Stimulated activated naive CD4-positive, alpha-beta T cell treated with Interleukin-2 at 50 U/mL for 16 hours (primary cell): ENCODE measurements at regions not wholly inside any gene's neighbourhood (a gene's known extent, or its start where the extent isn't known, plus 50 kb on each side); places are given as distances from the start of the nearest gene placed in this dataset.

Experiments
- DNase-seq: peaks from one replicate; lab custom pipeline; 2025; lab: John Stamatoyannopoulos, UW

DNA sequence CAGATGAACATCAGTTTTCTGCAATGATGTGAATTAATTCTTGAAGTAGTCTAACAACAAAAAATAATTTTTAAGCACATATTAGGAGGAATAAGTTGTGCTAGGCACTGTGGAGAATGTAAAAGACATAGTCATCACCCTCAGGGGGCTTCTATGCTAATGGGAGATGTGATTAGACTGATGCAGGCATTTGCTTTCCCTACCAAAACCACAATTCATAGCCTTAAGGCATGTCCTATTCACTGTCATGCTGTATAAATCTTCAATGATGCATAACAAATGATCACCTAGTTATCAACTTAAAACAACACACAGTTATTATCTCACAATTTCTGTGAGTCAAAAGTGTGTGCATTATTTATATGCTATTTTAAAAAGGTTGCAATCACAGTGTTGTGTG is 422.6 kb downstream of the MAN2A1 start:
- no peak for DNase-seq

DNA sequence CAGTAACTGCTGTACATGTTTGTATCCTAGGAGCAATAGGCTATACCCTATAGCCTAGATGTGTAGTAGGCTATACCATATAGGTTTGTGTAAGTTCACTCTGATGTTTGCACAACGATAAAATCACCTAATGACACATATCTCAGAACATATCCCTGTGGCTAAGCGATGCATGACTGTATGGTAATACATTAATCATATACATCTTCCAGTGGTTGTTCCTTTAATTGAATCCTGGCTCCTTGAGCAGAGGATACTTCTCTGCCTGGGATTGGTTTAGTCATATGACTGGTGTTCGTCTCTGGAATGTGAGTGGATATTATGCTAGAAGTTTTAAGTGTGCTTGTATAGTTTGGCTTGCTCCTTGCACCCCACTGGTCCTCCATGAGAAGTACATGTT is 425.8 kb downstream of the MAN2A1 start:
- DNase-seq, result no peak

DNA sequence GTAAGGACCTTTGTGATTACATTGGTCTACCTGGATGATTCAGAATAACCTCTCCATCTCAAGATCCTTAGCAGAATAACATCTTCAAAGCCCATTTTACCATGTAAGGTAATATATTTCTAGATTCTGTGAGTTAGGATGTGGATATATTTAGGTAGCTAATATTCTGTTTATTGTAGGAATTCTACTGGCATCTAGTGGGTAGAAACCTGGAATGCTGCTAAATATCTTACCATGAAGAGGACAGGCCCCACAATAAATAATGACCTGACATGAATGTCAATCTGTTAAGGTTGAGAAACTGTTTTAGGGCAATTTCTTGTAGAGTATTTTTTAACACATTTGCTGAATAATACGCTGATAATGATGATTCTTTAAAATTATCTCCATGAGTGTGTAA is 426.8 kb downstream of the MAN2A1 start:
- DNase-seq, result no peak

DNA sequence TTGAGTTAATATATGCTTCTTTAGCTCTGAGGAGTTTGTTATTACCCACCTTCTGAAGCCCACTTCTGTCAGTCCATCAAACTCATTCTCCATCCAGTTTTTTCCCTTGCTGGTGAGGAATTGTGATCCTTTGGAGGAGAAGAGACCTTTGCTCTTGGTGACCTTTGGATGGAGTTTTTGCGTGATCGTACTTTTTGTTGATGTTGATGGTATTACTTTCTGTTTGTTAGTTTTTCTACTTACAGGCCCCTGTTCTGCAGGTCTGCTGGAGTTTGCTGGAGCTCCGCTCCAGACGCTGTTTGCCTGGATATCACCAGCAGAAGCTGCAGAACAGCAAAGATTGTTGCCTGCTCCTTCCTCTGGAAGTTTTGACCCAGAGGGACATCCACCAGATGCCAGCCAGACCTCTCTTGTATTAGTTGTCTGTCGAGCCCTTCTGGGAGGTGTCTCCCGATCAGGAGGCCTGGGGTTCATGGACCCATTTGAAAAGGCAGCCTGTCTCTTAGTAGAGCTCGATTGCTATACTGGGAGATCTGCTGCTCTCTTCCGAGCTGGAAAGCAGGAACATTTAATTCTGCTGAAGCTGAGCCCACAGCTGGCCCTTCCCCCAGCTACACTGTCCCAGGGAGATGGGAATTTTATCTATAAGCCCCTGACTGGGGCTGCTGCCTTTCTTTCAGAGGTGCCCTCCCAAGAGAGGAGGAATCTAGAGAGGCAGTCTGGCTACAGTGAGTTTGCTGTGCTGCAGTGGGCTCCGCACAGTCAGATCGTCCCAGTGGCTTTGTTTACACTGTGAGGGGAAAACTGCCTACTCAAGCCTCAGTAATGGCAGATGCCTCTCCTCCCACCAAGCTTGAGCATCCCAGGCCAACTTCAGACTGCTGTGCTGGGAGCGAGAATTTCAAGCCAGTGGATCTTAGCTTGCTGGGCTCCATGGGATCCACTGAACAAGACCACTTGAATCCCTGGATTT is 445.5 kb downstream of the MAN2A1 start:
- DNase-seq, result no peak

DNA sequence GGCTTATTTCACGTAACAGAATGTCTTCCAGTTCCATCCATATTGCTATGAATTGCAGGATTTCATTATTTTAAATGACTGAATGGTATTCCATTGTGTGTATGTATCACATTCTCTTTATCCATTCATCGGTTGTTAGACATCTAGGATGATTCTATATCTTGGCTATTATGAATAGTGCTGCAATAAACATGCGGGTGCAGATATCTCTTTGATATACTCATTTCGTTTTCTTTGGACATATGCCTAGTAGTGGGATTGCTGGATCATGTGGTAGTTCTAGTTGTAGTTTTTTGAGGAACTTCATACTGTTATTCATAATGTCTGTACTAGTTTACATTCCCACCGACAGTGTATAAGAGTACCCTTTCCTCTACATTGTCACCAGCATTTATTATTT is 460.5 kb downstream of the MAN2A1 start:
- no peak for DNase-seq

DNA sequence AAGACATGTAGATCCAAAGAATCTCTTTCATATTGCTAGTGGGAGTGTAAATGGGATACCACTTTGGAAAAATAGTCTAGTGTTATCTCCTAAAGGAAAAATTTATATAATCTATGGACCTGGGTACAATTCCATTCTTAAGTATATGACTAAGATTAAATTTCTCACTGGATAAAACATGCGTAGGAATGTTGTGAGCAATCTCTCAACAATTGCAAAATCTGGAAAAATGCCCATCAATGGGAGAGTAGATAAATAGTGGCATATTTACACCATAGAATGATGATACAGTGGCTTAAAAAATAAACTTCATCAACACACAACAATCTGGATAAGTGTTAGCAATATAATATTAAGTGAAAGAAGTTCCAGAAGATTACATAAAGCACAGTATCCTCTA is 469.5 kb downstream of the MAN2A1 start:
- no peak for DNase-seq

DNA sequence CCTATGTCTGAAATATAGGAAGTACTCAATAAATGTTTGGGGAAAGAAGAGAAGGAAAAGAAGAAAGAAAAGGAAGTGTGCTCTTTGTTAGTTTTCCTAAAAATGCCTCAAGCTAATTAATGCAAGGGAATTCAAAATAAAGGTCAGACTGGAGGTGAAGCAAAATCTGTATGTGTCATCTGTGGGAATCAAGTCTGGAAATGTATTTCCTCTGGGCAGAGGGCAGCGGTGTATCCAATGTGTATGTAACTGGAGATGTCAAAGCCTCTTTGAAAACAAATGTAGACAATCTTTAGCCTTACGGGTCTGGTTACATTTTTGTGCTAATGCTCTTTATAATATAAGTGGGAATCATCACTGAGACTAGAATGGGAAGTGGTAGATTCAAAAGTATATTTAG is 471.4 kb downstream of the MAN2A1 start:
- DNase-seq, result no peak

DNA sequence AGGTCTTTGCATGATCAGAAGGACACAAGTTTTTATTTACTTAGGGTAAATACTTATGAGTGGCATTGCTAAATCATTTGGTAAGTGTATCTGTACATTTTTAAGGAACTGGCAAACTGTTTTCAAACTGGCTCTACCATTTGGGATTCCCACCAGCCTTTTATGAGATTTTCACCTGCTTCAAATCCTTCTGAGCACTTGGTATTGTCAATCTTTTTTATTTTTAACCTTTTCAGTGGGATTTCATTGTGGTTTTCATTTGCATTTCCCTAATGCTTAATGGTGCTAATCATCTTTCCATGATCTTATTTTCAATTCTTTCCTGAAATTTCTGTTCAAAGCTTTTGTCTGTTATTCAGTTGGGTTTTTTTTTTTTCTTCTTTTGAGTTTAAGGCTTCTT is 475.6 kb downstream of the MAN2A1 start:
- DNase-seq, result no peak

DNA sequence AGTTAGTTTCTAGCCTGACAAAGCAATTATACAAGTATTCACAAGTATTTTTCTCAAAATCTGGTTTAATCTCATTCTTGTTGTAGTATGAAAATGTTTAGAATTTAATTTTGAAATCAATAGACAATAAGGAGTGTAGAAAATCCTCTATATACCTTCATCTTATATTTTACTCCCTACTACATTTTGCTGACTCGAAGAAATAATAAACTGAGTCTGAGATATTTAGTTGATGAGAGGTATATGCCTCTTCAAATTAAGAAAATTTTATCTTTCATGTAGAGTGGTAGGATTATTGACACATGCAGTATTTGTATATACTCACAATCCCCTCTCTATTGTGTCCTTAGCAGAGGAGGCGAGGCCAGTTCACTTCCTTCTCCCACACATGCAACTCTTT is 477.7 kb downstream of the MAN2A1 start:
- no peak for DNase-seq

DNA sequence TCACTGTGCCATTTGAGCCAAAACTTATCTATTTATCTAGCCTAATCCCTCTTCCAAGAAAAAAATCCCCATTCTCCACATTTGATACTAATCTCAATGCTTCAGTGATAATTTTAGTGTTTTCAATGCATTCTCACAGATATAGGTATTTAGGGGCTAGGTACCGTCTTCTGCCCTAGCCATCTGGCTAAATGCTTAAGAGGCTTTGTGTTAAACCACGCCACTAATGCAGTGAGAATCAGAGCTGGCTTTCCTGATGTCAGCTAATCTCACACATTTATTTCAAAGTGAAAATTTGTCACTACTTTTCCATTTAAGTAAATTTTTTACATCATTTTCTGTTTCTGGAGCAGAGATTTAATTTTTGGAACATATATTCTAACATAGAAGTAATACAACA is 479.7 kb downstream of the MAN2A1 start:
- DNase-seq, result no peak

DNA sequence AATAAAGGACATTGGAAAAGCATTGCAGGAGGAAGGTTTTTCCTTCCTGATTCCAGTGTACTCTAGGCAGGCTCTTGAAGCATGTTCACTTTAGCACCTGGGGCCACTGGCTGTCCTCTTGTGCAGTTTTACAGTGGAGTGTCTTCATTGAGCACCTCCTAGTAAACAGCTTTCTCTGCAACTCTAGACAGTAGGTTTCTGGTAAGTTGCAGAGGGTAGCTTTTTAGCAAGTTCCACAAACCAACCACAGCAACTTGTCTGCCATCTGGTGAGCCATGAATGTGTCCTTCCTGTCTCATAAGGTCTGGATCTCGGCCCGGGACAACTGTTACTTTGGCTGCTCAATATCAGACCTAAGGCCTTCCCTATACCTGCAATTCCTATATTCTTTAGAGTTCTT is 488.0 kb downstream of the MAN2A1 start:
- no peak for DNase-seq

DNA sequence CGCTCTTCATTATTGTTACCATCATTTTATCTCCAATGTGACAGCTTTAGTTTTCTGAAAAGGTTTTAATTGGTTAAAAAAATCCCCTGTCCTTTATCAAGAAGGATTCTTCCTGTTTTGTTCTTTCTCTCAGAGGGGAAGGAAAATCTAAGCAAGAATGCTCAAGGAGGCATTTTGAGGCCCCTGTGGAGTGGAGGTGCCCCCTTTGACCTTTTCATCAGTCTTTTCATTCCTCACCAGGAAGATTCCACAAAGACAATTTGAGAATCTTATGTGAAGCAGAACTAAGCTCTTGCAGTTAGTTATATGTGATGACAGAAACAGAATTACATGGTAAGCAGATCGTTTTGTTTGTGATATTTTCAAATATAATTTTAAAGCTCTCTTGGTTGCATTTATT is 489.6 kb downstream of the MAN2A1 start:
- DNase-seq, result no peak

DNA sequence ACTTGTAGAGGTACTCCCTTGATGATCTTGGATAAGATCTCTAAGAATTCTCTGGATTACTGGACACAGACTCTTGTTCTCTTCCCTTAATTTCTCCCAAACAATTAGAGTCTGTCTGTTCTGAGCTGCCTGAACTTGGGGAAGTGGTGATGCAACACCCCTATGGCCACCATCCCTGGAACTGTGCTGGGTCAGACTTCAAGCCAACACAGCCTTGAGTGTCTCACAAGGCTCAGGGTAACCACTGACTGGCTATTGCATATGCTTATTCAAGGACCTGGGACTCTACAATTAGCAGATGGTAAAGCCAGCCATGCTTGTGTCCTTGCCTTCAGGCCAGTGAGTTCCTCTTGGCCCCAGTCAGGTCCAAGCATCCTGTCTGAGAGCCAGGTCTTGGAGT is 504.5 kb downstream of the MAN2A1 start:
- no peak for DNase-seq

DNA sequence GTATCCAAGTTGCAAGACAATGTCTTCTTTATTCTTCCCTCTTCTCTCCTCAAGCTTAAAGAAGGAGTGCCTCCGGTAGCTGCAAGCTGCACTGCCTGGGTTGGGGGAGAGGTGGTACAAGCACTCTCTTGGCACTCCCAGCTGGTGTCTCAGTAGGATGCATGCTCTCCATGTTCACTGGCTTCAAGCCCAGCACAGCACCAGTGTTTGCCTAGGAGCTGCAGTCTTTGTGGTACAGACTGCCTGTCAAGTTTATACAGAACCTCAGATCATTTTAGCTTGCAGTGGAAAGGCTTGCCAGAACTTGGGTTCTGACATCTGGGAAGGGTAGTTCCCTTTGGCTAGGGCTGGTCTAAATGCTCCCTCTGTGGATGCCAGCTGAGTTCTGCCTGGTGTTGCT is 505.6 kb downstream of the MAN2A1 start:
- DNase-seq, result no peak

DNA sequence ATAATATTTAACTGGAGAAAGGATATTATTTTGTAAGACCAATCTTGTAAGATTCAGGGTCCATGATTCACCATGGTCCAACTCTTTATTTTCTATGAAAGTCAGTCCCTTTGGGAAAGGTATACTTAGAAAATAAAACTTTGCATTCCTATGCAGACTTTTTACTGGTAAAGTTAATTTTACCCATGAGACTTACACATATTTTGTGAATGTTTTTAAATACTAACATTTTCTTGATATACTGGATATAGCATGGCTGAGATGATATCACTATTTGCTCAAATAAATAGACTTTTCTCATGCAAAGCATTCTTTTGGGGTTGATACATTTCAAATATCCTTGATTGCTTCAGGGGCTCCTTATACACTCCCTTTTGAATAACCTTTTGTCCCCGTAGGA is 512.1 kb downstream of the MAN2A1 start:
- DNase-seq, result no peak

DNA sequence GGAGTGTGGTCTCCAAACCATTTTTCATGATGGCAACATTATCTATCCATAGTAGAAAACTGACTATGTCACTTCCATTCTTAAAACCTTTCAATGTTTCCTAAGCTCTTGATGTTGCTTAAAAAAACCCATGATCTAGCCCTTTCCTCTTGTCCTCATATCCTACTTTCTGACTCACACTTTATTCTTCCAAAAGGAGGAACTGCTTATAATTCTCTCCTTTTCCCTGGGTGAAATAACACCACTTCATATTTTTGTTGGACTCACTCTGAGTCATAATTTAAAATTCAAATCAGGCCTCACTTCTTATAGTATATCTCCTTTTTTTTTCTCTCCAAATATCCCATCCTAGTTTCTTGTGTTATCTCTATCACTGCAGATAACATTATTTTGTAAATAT is 513.9 kb downstream of the MAN2A1 start:
- no peak for DNase-seq

DNA sequence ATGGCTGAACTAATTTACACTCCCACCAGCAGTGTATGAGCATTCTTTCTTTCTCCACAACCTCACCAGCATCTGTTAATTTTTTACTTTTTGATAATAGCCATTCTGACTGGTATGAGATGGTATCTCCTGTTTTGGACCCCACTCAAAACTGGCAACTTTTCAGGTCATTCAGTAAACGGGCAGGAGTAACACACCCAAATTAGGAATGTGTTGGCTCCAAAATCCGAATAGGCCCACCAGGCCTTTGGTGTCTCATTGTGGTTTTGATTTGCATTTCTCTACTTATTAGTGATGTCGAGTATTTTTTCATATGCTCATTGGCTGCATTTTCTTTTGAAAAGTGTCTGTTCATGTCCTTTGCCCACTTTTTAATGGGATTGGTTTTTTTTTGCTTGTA is 517.1 kb downstream of the TMEM232 start:
- DNase-seq, result no peak

DNA sequence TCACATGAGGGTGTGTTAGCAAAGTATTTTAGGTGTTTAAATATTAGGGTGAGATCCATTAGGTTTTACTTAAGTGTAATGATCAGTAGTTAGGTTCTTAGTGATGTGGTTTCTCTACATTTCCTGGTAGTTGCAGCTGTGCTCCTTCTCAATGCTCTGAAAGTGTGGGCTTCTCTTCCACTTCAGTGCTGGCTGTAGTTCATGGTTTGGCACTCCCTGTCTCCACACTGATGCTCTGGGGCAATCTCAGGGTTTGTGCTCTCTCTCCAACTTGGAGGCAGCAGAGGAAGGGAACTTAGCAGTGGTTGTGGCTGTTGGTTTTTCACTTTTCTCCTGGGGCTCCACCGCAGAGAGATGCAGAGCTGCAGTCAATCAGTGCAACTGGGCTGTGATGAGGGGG is 507.5 kb downstream of the TMEM232 start:
- no peak for DNase-seq

DNA sequence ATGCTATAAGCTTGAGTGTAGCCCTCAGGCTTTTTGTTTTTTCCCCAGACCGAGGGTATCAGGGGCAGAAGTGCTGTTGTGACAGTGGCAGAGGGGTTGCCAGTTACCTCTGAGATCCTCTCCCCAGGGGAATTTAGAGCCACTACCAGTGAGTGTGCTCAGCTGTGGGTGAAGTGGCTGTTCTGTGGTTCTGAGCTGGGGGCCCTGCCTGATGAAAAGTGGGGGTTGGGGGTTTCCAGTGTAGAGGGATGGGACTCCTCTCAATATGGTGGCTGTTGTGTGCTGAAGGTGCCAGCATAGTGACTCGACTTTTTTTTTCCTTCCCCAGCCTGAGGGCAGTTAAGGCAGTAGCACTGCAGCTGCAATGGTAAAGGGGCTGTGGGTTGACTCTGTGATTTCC is 506.7 kb downstream of the TMEM232 start:
- no peak for DNase-seq

DNA sequence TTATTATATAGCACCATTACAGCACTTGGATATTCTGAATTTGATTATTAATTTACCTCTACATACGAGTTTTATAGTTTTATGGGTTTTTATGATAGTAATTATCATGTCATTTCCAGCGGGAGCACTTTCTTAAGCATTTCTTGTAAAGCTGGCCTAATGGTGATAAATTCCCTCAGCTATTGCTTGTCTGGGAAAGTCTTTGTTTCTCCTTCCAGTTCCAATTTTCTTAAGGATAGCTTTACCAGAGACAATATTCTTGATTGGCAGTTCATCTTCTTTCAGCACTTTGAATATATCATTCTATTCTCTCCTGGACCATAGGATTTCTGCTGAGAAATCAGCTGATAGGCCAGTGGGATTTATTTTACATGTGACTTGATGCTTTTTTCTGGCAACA is 505.4 kb downstream of the TMEM232 start:
- DNase-seq, result no peak

DNA sequence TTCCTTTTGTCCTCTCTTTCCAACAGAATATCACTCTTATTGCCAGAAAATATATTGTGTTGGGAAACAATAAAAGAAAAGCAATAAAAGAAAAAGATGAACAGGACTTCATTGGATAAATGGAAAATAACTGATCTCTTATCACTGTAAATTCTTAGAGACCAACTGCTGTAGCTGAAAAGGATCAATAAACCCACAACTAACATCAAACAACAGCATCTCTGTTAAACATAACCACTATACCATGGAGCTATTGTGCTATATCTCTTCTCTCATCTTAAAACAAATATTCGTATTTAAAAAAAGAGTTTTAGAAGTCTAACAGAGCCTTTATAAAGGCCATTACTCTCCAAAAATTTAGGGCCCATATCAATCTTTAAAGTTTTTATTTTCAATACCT is 502.4 kb downstream of the TMEM232 start:
- no peak for DNase-seq

DNA sequence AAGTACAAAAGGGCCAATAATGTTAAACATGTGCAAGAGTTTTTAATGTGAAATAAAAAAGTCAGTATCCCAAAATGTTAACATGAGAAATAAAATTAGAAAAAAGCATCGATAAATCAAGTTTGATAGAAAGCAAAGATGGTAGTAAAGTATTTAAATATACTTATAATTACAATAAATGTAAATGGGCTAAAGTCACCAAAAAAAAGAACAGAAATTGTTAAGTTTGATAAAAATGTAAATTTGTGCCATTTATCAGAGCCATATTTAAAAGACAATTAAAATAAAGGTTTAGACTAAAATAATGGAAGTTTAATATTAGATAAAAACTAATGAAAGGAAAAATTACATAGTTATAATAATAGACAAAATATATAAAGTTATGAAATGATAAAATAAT is 500.5 kb downstream of the TMEM232 start:
- DNase-seq, result no peak

DNA sequence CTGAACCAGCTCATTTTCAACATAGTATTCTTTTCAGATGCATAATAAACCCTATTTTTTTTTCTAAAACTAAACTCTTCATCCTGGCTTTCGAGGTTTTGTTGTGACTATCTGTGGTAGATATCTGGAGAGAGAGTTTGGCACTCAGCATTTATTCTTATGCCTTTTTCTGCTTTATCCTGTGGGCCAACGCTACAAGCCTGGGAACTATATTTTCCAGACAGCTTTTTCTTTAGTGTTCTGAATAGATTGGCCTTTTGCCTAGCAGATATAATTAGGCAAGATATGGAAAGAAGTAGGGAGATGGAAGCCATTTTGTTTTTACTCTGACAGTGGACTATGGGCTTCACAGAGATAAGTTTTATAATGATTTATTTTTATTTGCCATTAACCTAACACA is 486.7 kb downstream of the TMEM232 start:
- no peak for DNase-seq

DNA sequence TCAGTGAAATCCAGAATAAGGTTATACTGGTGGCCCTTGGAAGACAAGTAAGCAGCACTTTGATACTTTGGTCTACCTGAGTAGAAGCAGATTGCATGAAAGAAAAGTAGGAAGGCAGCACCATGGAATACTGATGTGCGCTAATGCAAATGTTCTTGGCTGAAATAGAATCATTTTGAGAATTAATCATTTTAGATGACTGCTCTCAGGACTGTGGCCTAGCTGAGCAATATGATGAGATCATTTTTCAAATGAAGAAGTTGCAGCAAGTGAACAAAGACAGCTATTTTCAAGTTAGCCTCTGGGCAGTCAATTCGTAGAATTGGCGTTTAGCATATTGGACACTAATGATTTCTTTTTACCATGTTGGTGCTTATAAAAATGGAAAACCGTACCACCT is 483.5 kb downstream of the TMEM232 start:
- DNase-seq, result no peak
